GM10248 (cell line): ENCODE measurements at regions not wholly inside any gene's neighbourhood (a gene's known extent, or its start where the extent isn't known, plus 50 kb on each side); places are given as distances from the start of the nearest gene placed in this dataset.
A peak's percentile ranks its signal among the peaks of the same experiment; 100 is the strongest.

Source experiments
- CTCF ChIA-PET: fragments of 300-600 bp; sonication (Branson Sonifier 250); formaldehyde crosslinking; extraction: SDS; loops from one replicate; lab custom pipeline; 2021; ENCODE audit warnings: antibody characterized with exemption; lab: Yijun Ruan, JAX
- POLR2A ChIA-PET: fragments of 350-650 bp; sonication (Branson Sonifier 250); formaldehyde crosslinking; extraction: SDS; loops from one replicate; lab custom pipeline; 2020; ENCODE audit warnings: antibody characterized with exemption; lab: Yijun Ruan, JAX
- DNase-seq: peaks from one replicate; pipeline ENCODE4 v3.0.0; 2012; ENCODE audit errors: extremely low spot score
- CTCF ChIP-seq: IDR thresholded peaks from 2 replicates; pipeline ENCODE4 v1.5.1; 2012; ENCODE audit warnings: mild to moderate bottlenecking, low read depth; ENCODE audit errors: extremely low read depth, missing control alignments, control extremely low read depth

- POLR2A ChIA-PET: no interaction called here
- CTCF ChIA-PET: interaction anchor here (1.1 kb wide), 1 partner anchor 10 kb away, joined by 3 read pairs; no protein-coding TSS in a partner anchor
- no peak for DNase-seq
- TF ChIP-seq CTCF: no peak
Measured at GRCh38 chr6:68239034-68239433, 396.0 kb upstream of the ADGRB3 start.

GRCh38 chr6:68238097-68238601 is 396.9 kb upstream of the ADGRB3 start:
- TF ChIP-seq CTCF: no peak
- CTCF ChIA-PET: interaction anchor here (0.8 kb wide), 1 partner anchor 9 kb away, joined by 3 read pairs; no protein-coding TSS in a partner anchor
- peak; percentile 2 for DNase-seq
- POLR2A ChIA-PET: no interaction called here

GRCh38 chr6:68237205-68237604 is 397.9 kb upstream of the ADGRB3 start:
- no peak for TF ChIP-seq CTCF
- DNase-seq: no peak
- CTCF ChIA-PET: interaction anchor here (2.1 kb wide), 1 partner anchor 8 kb away, joined by 5 read pairs; no protein-coding TSS in a partner anchor
- POLR2A ChIA-PET: no interaction called here

GRCh38 chr6:68235326-68235784 is 399.7 kb upstream of the ADGRB3 start:
- CTCF ChIA-PET: interaction anchor here (2.1 kb wide), 1 partner anchor 10 kb away, joined by 5 read pairs; no protein-coding TSS in a partner anchor
- POLR2A ChIA-PET: no interaction called here
- no peak for TF ChIP-seq CTCF
- no peak for DNase-seq

GRCh38 chr6:68233623-68234022 is 401.5 kb upstream of the ADGRB3 start:
- no peak for TF ChIP-seq CTCF
- POLR2A ChIA-PET: no interaction called here
- no peak for DNase-seq
- CTCF ChIA-PET: no interaction called here

- ChIA-PET POLR2A (no interaction called here), CTCF (interaction anchor here (0.7 kb wide), 1 partner anchor 10 kb away, joined by 3 read pairs; no protein-coding TSS in a partner anchor)
- no peak for TF ChIP-seq CTCF
- DNase-seq: no peak
Measured at GRCh38 chr6:68229566-68229965, 405.5 kb upstream of the ADGRB3 start.
